Stomach (tissue), 8 donors: ENCODE measurements at regions not wholly inside any gene's neighbourhood (a gene's known extent, or its start where the extent isn't known, plus 50 kb on each side); places are given as distances from the start of the nearest gene placed in this dataset.

ENCODE experiments used
- DNase-seq, 2 donors: peaks; one replicate each; pipeline versions ENCODE4 v3.0.0 to v3.0.0-alpha.2; 2013 to 2019
- H3K27ac ChIP-seq, 5 donors: fragments of 200-600 bp in 4 of 5; sonication (generic) in 4 of 5; one replicate each; pipeline ENCODE4 v1.5.1; 2013 to 2019; ENCODE audit warnings: mild to moderate bottlenecking in 1 of 5, moderate library complexity in 1 of 5
- H3K27me3 ChIP-seq, 3 donors: fragments of 200-600 bp; sonication (generic); one replicate each; pipeline ENCODE4 v1.5.1; 2017 to 2019; ENCODE audit warnings: mixed run types in 1 of 3
- H3K36me3 ChIP-seq, 4 donors: fragments of 200-600 bp; sonication (generic); 1 replicate in 3 of 4; 2 replicates in 1 of 4; pipeline ENCODE4 v1.5.1; 2016 to 2019
- H3K4me1 ChIP-seq, 4 donors: fragments of 200-600 bp; sonication (generic); one replicate each; pipeline ENCODE4 v1.5.1; 2016 to 2019
- H3K4me3 ChIP-seq, 4 donors: fragments of 200-600 bp; sonication (generic) in 3 of 4; one replicate each; pipeline ENCODE4 v1.5.1; 2016 to 2019; ENCODE audit warnings: mild to moderate bottlenecking in 1 of 4
- H3K9me3 ChIP-seq, 4 donors: fragments of 200-600 bp; sonication (generic); one replicate each; pipeline ENCODE4 v1.5.1; 2016 to 2019
- CTCF ChIP-seq, 7 experiments: fragments of 450-650 bp in 4 of 7; fragments of 200-600 bp in 3 of 7; sonication (generic) in 3 of 7; IDR thresholded peaks; one replicate each; pipeline ENCODE4 v1.5.1; 2016 to 2019; ENCODE audit warnings: antibody characterized with exemption in 7 of 7, control low read depth in 2 of 7, mild to moderate bottlenecking in 1 of 7
- EP300 ChIP-seq: sonication (generic); formaldehyde crosslinking; IDR thresholded peaks from one replicate; pipeline ENCODE4 v1.6.1; 2017; ENCODE audit warnings: antibody characterized with exemption
- POLR2A ChIP-seq, 4 donors: fragments of 450-650 bp; IDR thresholded peaks; one replicate each; pipeline ENCODE4 v1.6.1; 2016; ENCODE audit warnings: antibody characterized with exemption in 4 of 4, control low read depth in 2 of 4, mild to moderate bottlenecking in 1 of 4, moderate library complexity in 1 of 4
- POLR2AphosphoS5 ChIP-seq, 3 donors: sonication (generic); formaldehyde crosslinking; IDR thresholded peaks; one replicate each; pipeline ENCODE4 v1.6.1; 2016; ENCODE audit warnings: antibody characterized with exemption in 3 of 3
- whole genome bisulfite sequencing, 5 donors: extraction: QIAGEN DNeasy Blood & Tissue Kit in 3 of 5; methylation state at CpG; one replicate each; pipeline versions ENCODE4 v1.1.5 to v1.1.7; 2013 to 2018; 5-methylcytosine and 5-hydroxymethylcytosine counted together
- intact Hi-C: fragments of 100-400 bp; cut with DNase I; formaldehyde crosslinking; loops from one replicate; pipeline ENCODE4 v1.15.1; 2023; ENCODE audit warnings: low total_unique reads
- donor health status: healthy with polysubstance abuse.
- donor health status: Bipolar disorder and iron deficiency.
- donor health status: healthy.

GRCh38 chr9:90998573-90998972 is 197.0 kb downstream of the SYK start:
- intact Hi-C loops: no loop called here
- no peak overlapping the region for H3K27ac ChIP-seq
- H3K36me3 ChIP-seq: no peaks in the 10 kb centered on the region
- peaks cover 0 to 5% (median 2%) of the 10 kb centered on the region in 4 donors for H3K4me1 ChIP-seq
- H3K9me3 ChIP-seq: no peaks in the 10 kb centered on the region
- no peak overlapping the region for H3K4me3 ChIP-seq
- TF ChIP-seq CTCF (IDR thresholded peaks at IDR 0.05) (no peak), POLR2AphosphoS5 (IDR thresholded peaks at IDR 0.05) (no peak), EP300 (no peak), POLR2A (IDR thresholded peaks at IDR 0.05) (no peak)
- H3K27me3 ChIP-seq: no peaks in the 10 kb centered on the region
- 72 to 76% (median 76%) methylated on average over 7 of the region's 7 CpGs for WGBS, 5 donors
- no peak for DNase-seq

- Histone ChIP-seq H3K36me3 (no peaks in the 10 kb centered on the region), H3K4me3 (no peak overlapping the region), H3K27ac (no peak overlapping the region), H3K4me1 (peaks cover 0 to 5% (median 2%) of the 10 kb centered on the region in 4 donors), H3K9me3 (no peaks in the 10 kb centered on the region), H3K27me3 (no peaks in the 10 kb centered on the region)
- no peak for TF ChIP-seq POLR2A (IDR thresholded peaks at IDR 0.05)
- no peak for TF ChIP-seq EP300
- no peak for TF ChIP-seq CTCF (IDR thresholded peaks at IDR 0.05)
- no peak for TF ChIP-seq POLR2AphosphoS5 (IDR thresholded peaks at IDR 0.05)
- intact Hi-C loops: no loop called here
- DNase-seq: peak in 1 of 2 donors; percentile 30
- 79 to 87% (median 82%) methylated on average over 16 of the region's 16 CpGs for WGBS, 5 donors
These were observed 198.1 kb downstream of the SYK start for GRCh38 chr9:90999425-91000397.

- H3K9me3 ChIP-seq: no peaks in the 10 kb centered on the region
These were observed 199.6 kb downstream of the SYK start for GRCh38 chr9:91001146-91001611.

GRCh38 chr9:91004484-91004883 is 202.9 kb downstream of the SYK start:
- WGBS, 5 donors: 88 to 92% (median 89%) methylated on average over 6 of the region's 6 CpGs
- intact Hi-C loops: no loop called here
- no peak overlapping the region for H3K4me3 ChIP-seq
- no peak for DNase-seq
- no peaks in the 10 kb centered on the region for H3K9me3 ChIP-seq
- no peak overlapping the region for H3K27ac ChIP-seq
- H3K4me1 ChIP-seq: no peaks in the 10 kb centered on the region
- H3K27me3 ChIP-seq: no peaks in the 10 kb centered on the region
- TF ChIP-seq EP300: no peak
- no peak for TF ChIP-seq CTCF (IDR thresholded peaks at IDR 0.05)
- TF ChIP-seq POLR2A (IDR thresholded peaks at IDR 0.05): no peak
- TF ChIP-seq POLR2AphosphoS5 (IDR thresholded peaks at IDR 0.05): no peak
- no peaks in the 10 kb centered on the region for H3K36me3 ChIP-seq

More at GRCh38 chr9:91001146-91001611, 199.6 kb downstream of the SYK start:
- intact Hi-C loops: no loop called here
- Histone ChIP-seq H3K36me3 (no peaks in the 10 kb centered on the region), H3K4me3 (no peak overlapping the region), H3K27ac (no peak overlapping the region), H3K27me3 (no peaks in the 10 kb centered on the region), H3K4me1 (peaks cover 0 to 5% (median 2%) of the 10 kb centered on the region in 4 donors)
- TF ChIP-seq POLR2AphosphoS5 (IDR thresholded peaks at IDR 0.05): no peak
- no peak for TF ChIP-seq POLR2A (IDR thresholded peaks at IDR 0.05)
- TF ChIP-seq EP300: no peak
- TF ChIP-seq CTCF (IDR thresholded peaks at IDR 0.05): no peak
- WGBS, 5 donors: 57 to 69% (median 60%) methylated on average over 2 of the region's 2 CpGs
- DNase-seq: peak; percentile 31 to 39
